ENCODE measurements at regions not wholly inside any gene's neighbourhood (a gene's known extent, or its start where the extent isn't known, plus 50 kb on each side); places are given as distances from the start of the nearest gene placed in this dataset.
A peak's percentile ranks its signal among the peaks of the same experiment; 100 is the strongest.

DNA sequence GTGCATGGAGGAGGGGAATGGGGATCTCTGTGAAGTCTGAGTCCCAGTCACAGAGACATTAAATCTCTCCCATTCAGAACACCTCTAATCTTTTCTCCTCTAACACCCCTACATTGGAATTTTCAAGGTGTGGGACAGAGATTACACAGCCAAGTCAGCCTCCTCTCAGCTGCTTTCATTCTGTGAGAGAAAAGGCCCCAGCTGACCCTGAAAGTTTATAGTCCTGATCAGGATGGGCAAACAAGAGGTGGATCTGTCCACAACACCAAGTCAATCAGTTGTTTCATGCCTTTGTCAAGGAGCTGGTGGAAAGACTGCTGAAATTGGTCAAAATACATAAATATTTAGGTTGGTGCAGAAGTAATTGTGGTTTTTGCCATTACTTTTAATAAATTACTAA lies 218.9 kb downstream of the SEC23A start (continued):
- TF ChIP-seq, protein P1, sequence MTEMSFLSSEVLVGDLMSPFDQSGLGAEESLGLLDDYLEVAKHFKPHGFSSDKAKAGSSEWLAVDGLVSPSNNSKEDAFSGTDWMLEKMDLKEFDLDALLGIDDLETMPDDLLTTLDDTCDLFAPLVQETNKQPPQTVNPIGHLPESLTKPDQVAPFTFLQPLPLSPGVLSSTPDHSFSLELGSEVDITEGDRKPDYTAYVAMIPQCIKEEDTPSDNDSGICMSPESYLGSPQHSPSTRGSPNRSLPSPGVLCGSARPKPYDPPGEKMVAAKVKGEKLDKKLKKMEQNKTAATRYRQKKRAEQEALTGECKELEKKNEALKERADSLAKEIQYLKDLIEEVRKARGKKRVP (CRISPR knock-in tag; IDR thresholded peaks at IDR 0.05), result no peak
- TF ChIP-seq ZNF138 (CRISPR knock-in tag; IDR thresholded peaks at IDR 0.05; ENCODE audit: low read depth) (no peak), HNF4A (CRISPR knock-in tag; IDR thresholded peaks at IDR 0.05) (peak; percentile 58), NPAS2 (CRISPR knock-in tag; IDR thresholded peaks at IDR 0.05; ENCODE audit: borderline replicate concordance) (no peak), RAD21 (CRISPR knock-in tag; IDR thresholded peaks at IDR 0.05) (no peak), ZNF546 (CRISPR knock-in tag; conservative IDR thresholded peaks at IDR 0.05) (no peak), MBD4 (IDR thresholded peaks at IDR 0.05; ENCODE audit: borderline replicate concordance, low read length) (no peak), HNRNPH1 (optimal IDR thresholded peaks at IDR 0.05; ENCODE audit: low read depth, low read length) (no peak), TSC22D2 (CRISPR knock-in tag; IDR thresholded peaks at IDR 0.05; ENCODE audit: borderline replicate concordance) (no peak), FOXK2 (IDR thresholded peaks at IDR 0.05) (no peak), ZNF737 (CRISPR knock-in tag; IDR thresholded peaks at IDR 0.05; ENCODE audit: borderline replicate concordance) (no peak)
- TF ChIP-seq, protein P2, sequence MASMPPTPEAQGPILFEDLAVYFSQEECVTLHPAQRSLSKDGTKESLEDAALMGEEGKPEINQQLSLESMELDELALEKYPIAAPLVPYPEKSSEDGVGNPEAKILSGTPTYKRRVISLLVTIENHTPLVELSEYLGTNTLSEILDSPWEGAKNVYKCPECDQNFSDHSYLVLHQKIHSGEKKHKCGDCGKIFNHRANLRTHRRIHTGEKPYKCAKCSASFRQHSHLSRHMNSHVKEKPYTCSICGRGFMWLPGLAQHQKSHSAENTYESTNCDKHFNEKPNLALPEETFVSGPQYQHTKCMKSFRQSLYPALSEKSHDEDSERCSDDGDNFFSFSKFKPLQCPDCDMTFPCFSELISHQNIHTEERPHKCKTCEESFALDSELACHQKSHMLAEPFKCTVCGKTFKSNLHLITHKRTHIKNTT (CRISPR knock-in tag; IDR thresholded peaks at IDR 0.05), result no peak
- TF ChIP-seq, protein P3, sequence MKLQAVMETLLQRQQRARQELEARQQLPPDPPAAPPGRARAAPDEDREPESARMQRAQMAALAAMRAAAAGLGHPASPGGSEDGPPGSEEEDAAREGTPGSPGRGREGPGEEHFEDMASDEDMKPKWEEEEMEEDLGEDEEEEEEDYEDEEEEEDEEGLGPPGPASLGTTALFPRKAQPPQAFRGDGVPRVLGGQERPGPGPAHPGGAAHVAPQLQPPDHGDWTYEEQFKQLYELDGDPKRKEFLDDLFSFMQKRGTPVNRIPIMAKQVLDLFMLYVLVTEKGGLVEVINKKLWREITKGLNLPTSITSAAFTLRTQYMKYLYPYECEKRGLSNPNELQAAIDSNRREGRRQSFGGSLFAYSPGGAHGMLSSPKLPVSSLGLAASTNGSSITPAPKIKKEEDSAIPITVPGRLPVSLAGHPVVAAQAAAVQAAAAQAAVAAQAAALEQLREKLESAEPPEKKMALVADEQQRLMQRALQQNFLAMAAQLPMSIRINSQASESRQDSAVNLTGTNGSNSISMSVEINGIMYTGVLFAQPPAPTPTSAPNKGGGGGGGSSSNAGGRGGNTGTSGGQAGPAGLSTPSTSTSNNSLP (IDR thresholded peaks at IDR 0.05; ENCODE audit: low read depth, low read length), result peak; percentile 24; the same call in 1 of the 2 replicates

Measured in HepG2 (cell line).